Ovary (tissue), 7 donors: ENCODE measurements at regions not wholly inside any gene's neighbourhood (a gene's known extent, or its start where the extent isn't known, plus 50 kb on each side); places are given as distances from the start of the nearest gene placed in this dataset.
"Not testable (repeated sequence)": the region's sequence is repeated elsewhere in the genome, so short reads cannot be mapped to it uniquely, and the experiment has no call there.

Experiments used
- DNase-seq, 5 donors: peaks; one replicate each; pipeline ENCODE4 v3.0.0-alpha.2; 2019 to 2020
- H3K27ac ChIP-seq, 2 donors: fragments of 200-600 bp; one replicate each; pipeline versions ENCODE4 v1.5.1 to v1.8.0; 2019 to 2022
- H3K27me3 ChIP-seq: fragments of 200-600 bp; one replicate; pipeline ENCODE4 v1.8.0; 2022
- H3K36me3 ChIP-seq: fragments of 200-600 bp; sonication (generic); one replicate; pipeline ENCODE4 v1.5.1; 2019
- H3K4me1 ChIP-seq: one replicate; pipeline ENCODE4 v1.8.1; 2013; ENCODE audit warnings: mild to moderate bottlenecking, moderate library complexity; ENCODE audit not compliant: insufficient read depth
- H3K4me3 ChIP-seq: fragments of 200-600 bp; sonication (generic); one replicate; pipeline ENCODE4 v1.5.1; 2017
- H3K9me3 ChIP-seq, 2 donors: fragments of 200-600 bp in 1 of 2; sonication (generic) in 1 of 2; one replicate each; pipeline versions ENCODE4 v1.5.1 to v1.8.1; 2013 to 2019; ENCODE audit warnings: mild to moderate bottlenecking in 1 of 2, moderate library complexity in 1 of 2
- CTCF ChIP-seq, 3 donors: fragments of 450-650 bp in 2 of 3; fragments of 200-600 bp in 1 of 3; IDR thresholded peaks; one replicate each; pipeline versions ENCODE4 v1.5.1 to v1.8.0; 2016 to 2022; ENCODE audit warnings: antibody characterized with exemption in 3 of 3, mild to moderate bottlenecking in 1 of 3
- EP300 ChIP-seq: sonication (generic); formaldehyde crosslinking; IDR thresholded peaks from one replicate; pipeline ENCODE4 v1.6.1; 2017; ENCODE audit warnings: antibody characterized with exemption
- POLR2A ChIP-seq: fragments of 450-650 bp; IDR thresholded peaks from one replicate; pipeline ENCODE4 v1.6.1; 2017; ENCODE audit warnings: antibody characterized with exemption, mild to moderate bottlenecking, moderate library complexity
- WGBS, 3 donors: extraction: QIAGEN DNeasy Blood & Tissue Kit in 1 of 3; methylation state at CpG; one replicate each; pipeline versions ENCODE4 v1.1.5 to v1.1.7; 2013 to 2017; 5-methylcytosine and 5-hydroxymethylcytosine counted together
- intact Hi-C, 4 donors: fragments of 100-400 bp; cut with DNase I; formaldehyde crosslinking; loops; one replicate each; pipeline versions ENCODE4 v1.11.0 to v1.15.1; 2022 to 2023
- donor health status: DM: no; HTN: no; CAD: no; lungs with moderate emphysema.
- donor health status: DM: no; HTN: no; CAD: no.
- donor health status: Bipolar disorder and iron deficiency.
- donor health status: DM: no; HTN: no; CAD: no.
- donor health status: DM: yes; HTN: yes; CAD: no.

DNA sequence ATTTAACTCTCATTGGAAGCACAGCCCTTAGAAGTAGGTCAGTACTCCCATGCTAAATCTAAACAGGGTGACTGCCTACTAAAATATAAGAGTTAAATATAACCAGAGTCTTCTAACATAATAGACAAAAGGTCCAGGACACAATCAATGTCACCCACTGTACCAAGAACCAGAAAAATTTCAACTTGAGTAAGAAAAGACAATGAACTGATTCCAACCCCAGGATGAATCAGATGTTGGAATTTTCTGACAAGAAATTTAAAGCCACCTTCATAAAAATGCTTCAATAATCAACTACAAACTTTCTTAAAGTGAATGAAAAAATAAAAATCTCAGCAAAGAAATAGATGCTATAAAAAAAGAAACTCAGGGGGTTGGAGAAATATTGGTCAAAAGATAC, 71.3 kb upstream of the NPAS2 start:
- H3K36me3 ChIP-seq: no peaks in the 10 kb centered on the region
- DNase-seq: no peak
- intact Hi-C loops: no loop called here
- no peak overlapping the region for H3K27ac ChIP-seq
- no peaks in the 10 kb centered on the region for H3K27me3 ChIP-seq
- no peaks in the 10 kb centered on the region for H3K9me3 ChIP-seq
- H3K4me1 ChIP-seq: no peaks in the 10 kb centered on the region
- no peak overlapping the region for H3K4me3 ChIP-seq
- TF ChIP-seq EP300: no peak

- Histone ChIP-seq H3K9me3 (no peaks in the 10 kb centered on the region), H3K27ac (no peak overlapping the region), H3K36me3 (no peaks in the 10 kb centered on the region), H3K4me3 (no peak overlapping the region), H3K27me3 (no peaks in the 10 kb centered on the region), H3K4me1 (no peaks in the 10 kb centered on the region)
- 82 to 91% (median 84%) methylated on average over 4 of the region's 4 CpGs for whole genome bisulfite sequencing, 3 donors
- DNase-seq: no peak
- intact Hi-C loops: no loop called here
- TF ChIP-seq EP300 (no peak), POLR2A (no peak), CTCF (IDR thresholded peaks at IDR 0.05) (no peak)
Observed at GRCh38 chr2:100749771-100750542, 70.0 kb upstream of the NPAS2 start.

- intact Hi-C loops, H3K36me3 ChIP-seq, H3K4me1 ChIP-seq, H3K4me3 ChIP-seq, H3K9me3 ChIP-seq, DNase-seq, H3K27me3 ChIP-seq, H3K27ac ChIP-seq: not testable (repeated sequence)
- WGBS, 3 donors: 83 to 88% (median 87%) methylated on average over 5 of the region's 5 CpGs
Observed at GRCh38 chr2:100751871-100752625, 67.9 kb upstream of the NPAS2 start.

- TF ChIP-seq EP300: peak; percentile 49
- no peak for TF ChIP-seq CTCF (IDR thresholded peaks at IDR 0.05)
- no peaks in the 10 kb centered on the region for H3K9me3 ChIP-seq
- 22 to 40% (median 26%) methylated on average over 2 of the region's 2 CpGs for WGBS, 3 donors
- DNase-seq: no peak
- no peak overlapping the region for H3K4me3 ChIP-seq
- H3K27me3 ChIP-seq: no peaks in the 10 kb centered on the region
- H3K27ac ChIP-seq: no peak overlapping the region
- no peaks in the 10 kb centered on the region for H3K4me1 ChIP-seq
- intact Hi-C loops: no loop called here
- H3K36me3 ChIP-seq: no peaks in the 10 kb centered on the region
Observed at GRCh38 chr2:100752628-100753333, 67.2 kb upstream of the NPAS2 start.

- Histone ChIP-seq H3K9me3 (no peaks in the 10 kb centered on the region), H3K27ac (no peak overlapping the region), H3K36me3 (no peaks in the 10 kb centered on the region), H3K4me3 (no peak overlapping the region), H3K4me1 (no peaks in the 10 kb centered on the region), H3K27me3 (no peaks in the 10 kb centered on the region)
- WGBS, 3 donors: 86 to 92% (median 88%) methylated on average over 4 of the region's 4 CpGs
- intact Hi-C loops: no loop called here
- TF ChIP-seq POLR2A: no peak
- TF ChIP-seq CTCF (IDR thresholded peaks at IDR 0.05): no peak
- TF ChIP-seq EP300: no peak
- DNase-seq: no peak
Observed at GRCh38 chr2:100753444-100753843, 66.5 kb upstream of the NPAS2 start.
